OCI-LY7 (cell line): ENCODE measurements at regions not wholly inside any gene's neighbourhood (a gene's known extent, or its start where the extent isn't known, plus 50 kb on each side); places are given as distances from the start of the nearest gene placed in this dataset.

ENCODE experiments used
- BruUV-seq: library from RNA; stranded (reverse); fragments of 400-500 nt; replicated peaks from 2 replicates; lab custom pipeline; 2021; lab: Mats Ljungman, UMichigan
- CTCF ChIA-PET: fragments of 300-600 bp; sonication (Branson Sonifier 250); formaldehyde crosslinking; loops from one replicate; lab custom pipeline; 2022; ENCODE audit warnings: antibody characterized with exemption; ENCODE audit not compliant: unreplicated experiment; lab: Charles Lee
- POLR2A ChIA-PET: fragments of 300-600 bp; sonication (Branson Sonifier 250); formaldehyde crosslinking; loops from one replicate; lab custom pipeline; 2022; ENCODE audit warnings: antibody characterized with exemption; lab: Charles Lee
- DNase-seq: peaks from one replicate; pipeline ENCODE4 v3.0.0-alpha.2; 2015; ENCODE audit warnings: low spot score
- H2AFZ ChIP-seq: fragments of 200-600 bp; sonication (generic), shearing (Covaris generic); 2 replicates; pipeline ENCODE4 v1.6.1; 2014; ENCODE audit warnings: mild to moderate bottlenecking, antibody characterized with exemption, low read length, moderate library complexity
- H3K27ac ChIP-seq: fragments of 200-600 bp; sonication (generic); 2 replicates; pipeline ENCODE4 v1.5.1; 2014; ENCODE audit warnings: mixed run types, low read depth, mild to moderate bottlenecking, moderate library complexity, low read length, inconsistent platforms; ENCODE audit not compliant: poor library complexity, severe bottlenecking
- H3K36me3 ChIP-seq: fragments of 200-600 bp; sonication (generic); 2 replicates; pipeline ENCODE4 v1.6.1; 2014; ENCODE audit warnings: mild to moderate bottlenecking, antibody characterized with exemption, low read length, moderate library complexity, mixed read lengths; ENCODE audit not compliant: insufficient read depth
- H3K4me1 ChIP-seq: fragments of 200-600 bp; sonication (generic); 2 replicates; pipeline ENCODE4 v1.5.1; 2014; ENCODE audit warnings: mild to moderate bottlenecking, low read length; ENCODE audit not compliant: insufficient read depth, poor library complexity, severe bottlenecking
- H3K4me2 ChIP-seq: fragments of 200-600 bp; sonication (generic); 2 replicates; pipeline ENCODE4 v1.6.1; 2014; ENCODE audit warnings: mild to moderate bottlenecking, low read length
- H3K4me3 ChIP-seq: fragments of 200-600 bp; sonication (generic); 2 replicates; pipeline ENCODE4 v1.5.1; 2014; ENCODE audit warnings: mild to moderate bottlenecking, low read depth, low read length; ENCODE audit not compliant: poor library complexity, severe bottlenecking
- H3K79me2 ChIP-seq: fragments of 200-600 bp; sonication (generic); 2 replicates; pipeline ENCODE4 v1.6.1; 2016; ENCODE audit warnings: low read depth, mild to moderate bottlenecking, low read length, moderate library complexity, mixed read lengths; ENCODE audit not compliant: insufficient read depth
- H3K9me2 ChIP-seq: fragments of 200-600 bp; sonication (generic); 2 replicates; pipeline ENCODE4 v1.6.1; 2016; ENCODE audit warnings: mild to moderate bottlenecking, low read length, mixed read lengths; ENCODE audit not compliant: insufficient read depth
- H3K9me3 ChIP-seq: fragments of 200-600 bp; sonication (generic); 2 replicates; pipeline ENCODE4 v1.6.1; 2014; ENCODE audit warnings: mild to moderate bottlenecking, mixed run types, low read length, mixed read lengths
- H4K20me1 ChIP-seq: fragments of 200-600 bp; sonication (generic); 2 replicates; pipeline ENCODE4 v1.6.1; 2014; ENCODE audit warnings: mild to moderate bottlenecking, antibody characterized with exemption, low read length, moderate library complexity, mixed read lengths; ENCODE audit not compliant: insufficient read depth
- CTCF ChIP-seq: fragments of 200-600 bp; sonication (generic); conservative IDR thresholded peaks from 2 replicates; pipeline ENCODE4 v1.5.1; 2014; ENCODE audit warnings: mild to moderate bottlenecking, antibody characterized with exemption, low read length, moderate library complexity, mixed read lengths
- EZH2phosphoT487 ChIP-seq: fragments of 200-600 bp; sonication (generic); IDR thresholded peaks from 2 replicates; pipeline ENCODE4 v1.6.1; 2018; ENCODE audit warnings: low read depth, borderline replicate concordance, mild to moderate bottlenecking, mixed run types, antibody characterized with exemption, low read length, moderate library complexity, mixed read lengths
- intact Hi-C: fragments of 100-400 bp; cut with micrococcal nuclease; formaldehyde crosslinking; loops from one replicate; pipeline ENCODE4 v1.10.0; 2022; ENCODE audit not compliant: unreplicated experiment

- no TSS peak for BruUV-seq
- H3K4me1 ChIP-seq = no peaks in the 10 kb centered on the region
- TF ChIP-seq EZH2phosphoT487 (no peak), CTCF (no peak)
- no peaks in the 10 kb centered on the region for H3K9me3 ChIP-seq
- intact Hi-C loops = no loop called here
- H3K36me3 ChIP-seq = no peaks in the 10 kb centered on the region
- H3K4me3 ChIP-seq = no peak overlapping the region
- no peak overlapping the region for H3K4me2 ChIP-seq
- H4K20me1 ChIP-seq = no peaks in the 10 kb centered on the region
- H3K9me2 ChIP-seq = no peaks in the 10 kb centered on the region
- H3K79me2 ChIP-seq = no peaks in the 10 kb centered on the region
- DNase-seq = no peak
- ChIA-PET POLR2A (no interaction called here), CTCF (no interaction called here)
- H3K27ac ChIP-seq = no peak overlapping the region
- H2AFZ ChIP-seq = no peak overlapping the region
Measured at GRCh38 chr20:39278230-39278788, 316.2 kb downstream of the DHX35 start.

- no peaks in the 10 kb centered on the region for H3K9me2 ChIP-seq
- no peaks in the 10 kb centered on the region for H3K36me3 ChIP-seq
- no peaks in the 10 kb centered on the region for H3K79me2 ChIP-seq
- no peak overlapping the region for H3K27ac ChIP-seq
- intact Hi-C loops = no loop called here
- TF ChIP-seq CTCF = no peak
- TF ChIP-seq EZH2phosphoT487 = no peak
- H3K9me3 ChIP-seq = no peaks in the 10 kb centered on the region
- no peaks in the 10 kb centered on the region for H3K4me1 ChIP-seq
- no peak overlapping the region for H2AFZ ChIP-seq
- CTCF ChIA-PET = no interaction called here
- H4K20me1 ChIP-seq = no peaks in the 10 kb centered on the region
- no TSS peak for BruUV-seq
- POLR2A ChIA-PET = no interaction called here
- DNase-seq = no peak
- H3K4me3 ChIP-seq = no peak overlapping the region
- no peak overlapping the region for H3K4me2 ChIP-seq
Measured at GRCh38 chr20:39277185-39277584, 315.0 kb downstream of the DHX35 start.

GRCh38 chr20:39270837-39271604 lies 308.9 kb downstream of the DHX35 start:
- CTCF ChIA-PET = interaction anchor here (0.6 kb wide), 1 partner anchor 1719 kb away, joined by 3 read pairs; no protein-coding TSS in a partner anchor
- Histone ChIP-seq H2AFZ (no peak overlapping the region), H3K27ac (no peak overlapping the region), H3K4me1 (no peaks in the 10 kb centered on the region), H3K9me2 (no peaks in the 10 kb centered on the region), H3K4me2 (no peak overlapping the region), H3K36me3 (no peaks in the 10 kb centered on the region), H3K9me3 (no peaks in the 10 kb centered on the region), H3K4me3 (no peak overlapping the region), H3K79me2 (no peaks in the 10 kb centered on the region), H4K20me1 (no peaks in the 10 kb centered on the region)
- POLR2A ChIA-PET = interaction anchor here (0.6 kb wide), 1 partner anchor 154 kb away, joined by 3 read pairs; no protein-coding TSS in a partner anchor
- TF ChIP-seq EZH2phosphoT487 (no peak), CTCF (no peak)
- intact Hi-C loops = no loop called here
- no TSS peak for BruUV-seq
- no peak for DNase-seq
